ENCODE measurements at regions not wholly inside any gene's neighbourhood (a gene's known extent, or its start where the extent isn't known, plus 50 kb on each side); places are given as distances from the start of the nearest gene placed in this dataset.

DNA sequence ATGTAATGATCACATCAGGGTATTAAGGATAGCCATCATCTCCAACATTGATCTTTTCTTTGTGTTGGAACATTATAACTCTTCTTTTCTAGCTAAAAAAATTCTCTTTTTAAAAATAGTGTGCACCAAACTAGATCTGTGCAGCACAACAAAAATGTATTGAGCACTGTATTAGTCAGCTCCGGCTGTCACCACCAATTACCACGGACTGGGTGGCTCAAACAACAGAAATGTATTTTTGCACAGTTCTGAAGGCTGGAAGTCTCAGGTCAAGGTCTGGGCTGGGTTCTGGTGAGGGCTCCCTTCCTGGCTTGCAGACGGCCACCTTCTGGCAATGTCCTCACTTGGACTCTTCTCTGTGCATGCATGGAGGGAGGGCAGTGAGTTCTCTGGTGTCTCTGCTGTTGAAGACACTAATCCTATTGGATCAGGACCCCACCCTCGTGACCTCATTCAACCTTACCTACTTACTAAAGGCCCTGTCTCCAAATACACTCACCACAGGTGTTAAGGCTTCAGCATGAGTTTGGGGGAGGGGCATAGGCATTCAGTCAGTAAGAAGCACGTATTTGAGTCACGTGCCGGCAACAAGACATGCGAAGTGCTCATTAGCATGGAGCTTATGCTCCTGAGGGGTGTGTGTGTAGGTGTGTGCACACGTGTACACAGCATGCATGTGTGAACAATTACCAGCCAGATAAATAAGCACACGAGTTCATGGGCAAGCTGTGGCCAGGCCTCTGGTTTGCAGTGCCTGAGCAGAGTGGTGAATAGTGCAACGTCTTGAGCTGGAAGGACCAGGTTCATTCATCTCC is 89.4 kb upstream of the SH3PXD2B start:
- no peak for TF ChIP-seq GATA2 (IDR thresholded peaks at IDR 0.05; ENCODE audit: low read depth, low read length)
- no peak for TF ChIP-seq GATA3 (IDR thresholded peaks at IDR 0.05; ENCODE audit: low read depth, low read length)

Data from SH-SY5Y (cell line).